Muscle layer of duodenum (tissue), 2 donors: ENCODE measurements at regions not wholly inside any gene's neighbourhood (a gene's known extent, or its start where the extent isn't known, plus 50 kb on each side); places are given as distances from the start of the nearest gene placed in this dataset.

ENCODE experiments used
- H3K27ac ChIP-seq: one replicate; pipeline ENCODE4 v1.7.0; 2013; ENCODE audit warnings: mild to moderate bottlenecking, low read length
- H3K27me3 ChIP-seq: one replicate; pipeline ENCODE4 v1.7.0; 2013; ENCODE audit warnings: low read depth, mild to moderate bottlenecking, control low read depth, low read length
- H3K36me3 ChIP-seq, 2 donors: one replicate each; pipeline ENCODE4 v1.7.0; 2013; ENCODE audit warnings: low read length in 2 of 2, control low read depth in 1 of 2, mild to moderate bottlenecking in 1 of 2; ENCODE audit not compliant: insufficient read depth in 2 of 2, control insufficient read depth in 1 of 2
- H3K4me1 ChIP-seq, 2 donors: one replicate each; pipeline ENCODE4 v1.7.0; 2013; ENCODE audit warnings: low read length in 2 of 2, mild to moderate bottlenecking in 2 of 2, control low read depth in 1 of 2, moderate library complexity in 1 of 2; ENCODE audit not compliant: insufficient read depth in 2 of 2, control insufficient read depth in 1 of 2
- H3K4me3 ChIP-seq, 2 donors: one replicate each; pipeline ENCODE4 v1.7.0; 2013; ENCODE audit warnings: low read length in 2 of 2, low read depth in 1 of 2, mild to moderate bottlenecking in 1 of 2
- H3K9me3 ChIP-seq, 2 donors: one replicate each; pipeline ENCODE4 v1.7.0; 2013; ENCODE audit warnings: low read length in 2 of 2, control low read depth in 1 of 2, mild to moderate bottlenecking in 1 of 2; ENCODE audit not compliant: control insufficient read depth in 1 of 2
- donor health status: healthy.

DNA sequence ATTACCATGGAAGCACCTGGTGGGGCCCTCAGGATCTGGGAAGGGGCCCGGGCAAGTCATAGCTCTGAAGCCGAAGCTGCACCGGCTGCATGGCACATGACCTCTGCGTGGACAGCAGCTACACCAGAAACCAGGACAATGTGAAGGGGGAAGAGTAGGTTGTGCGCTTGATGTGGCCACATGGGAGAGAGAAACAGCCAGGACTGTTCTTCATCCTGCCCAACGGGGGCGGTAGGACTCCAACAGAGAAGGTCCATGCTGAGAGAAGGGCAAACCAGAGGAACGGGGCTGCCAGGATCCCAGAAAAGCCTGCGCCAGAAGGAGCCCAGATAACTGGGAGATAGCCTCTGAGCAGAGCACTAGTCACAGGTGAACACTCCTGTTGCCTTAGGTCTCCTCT lies 54.9 kb upstream of the PRR20G start:
- Histone ChIP-seq H3K4me3 (no peak overlapping the region), H3K27ac (no peak overlapping the region), H3K27me3 (peaks cover 11% of the 10 kb centered on the region), H3K36me3 (no peaks in the 10 kb centered on the region), H3K4me1 (no peaks in the 10 kb centered on the region), H3K9me3 (no peaks in the 10 kb centered on the region)

- Histone ChIP-seq H3K27ac (no peak overlapping the region), H3K9me3 (no peaks in the 10 kb centered on the region), H3K4me3 (no peak overlapping the region), H3K4me1 (no peaks in the 10 kb centered on the region), H3K36me3 (no peaks in the 10 kb centered on the region), H3K27me3 (peaks cover 15% of the 10 kb centered on the region)
Observed at GRCh38 chr3:127339928-127340861, 52.3 kb upstream of the PRR20G start.

GRCh38 chr3:127339016-127339415 lies 51.2 kb upstream of the PRR20G start:
- Histone ChIP-seq H3K27ac (no peak overlapping the region), H3K27me3 (peaks cover 15% of the 10 kb centered on the region), H3K9me3 (peaks cover 0 to 6% of the 10 kb centered on the region in 2 donors), H3K4me3 (no peak overlapping the region), H3K36me3 (no peaks in the 10 kb centered on the region), H3K4me1 (no peaks in the 10 kb centered on the region)

- H3K36me3 ChIP-seq = no peaks in the 10 kb centered on the region
- no peak overlapping the region for H3K4me3 ChIP-seq
- peaks cover 15% of the 10 kb centered on the region for H3K27me3 ChIP-seq
- no peak overlapping the region for H3K27ac ChIP-seq
- H3K4me1 ChIP-seq = no peaks in the 10 kb centered on the region
- H3K9me3 ChIP-seq = peaks cover 0 to 6% of the 10 kb centered on the region in 2 donors
Observed at GRCh38 chr3:127337911-127338531, 50.2 kb upstream of the PRR20G start.
